Kidney tubule cell (primary cell): ENCODE measurements at regions not wholly inside any gene's neighbourhood (a gene's known extent, or its start where the extent isn't known, plus 50 kb on each side); places are given as distances from the start of the nearest gene placed in this dataset.
"Not testable (repeated sequence)": the region's sequence is repeated elsewhere in the genome, so short reads cannot be mapped to it uniquely, and the experiment has no call there.

Source experiments
- DNase-seq: peaks from one replicate; pipeline ENCODE4 v3.0.0-alpha.2; 2018; ENCODE audit warnings: low spot score

- DNase-seq = no peak
These were observed 93.7 kb upstream of the SRSF6 start for GRCh38 chr20:43364001-43364400.

- DNase-seq = no peak
These were observed 94.2 kb upstream of the SRSF6 start for GRCh38 chr20:43363506-43363905.

- DNase-seq = no peak
These were observed 96.2 kb upstream of the SRSF6 start for GRCh38 chr20:43361526-43361925.

GRCh38 chr20:43360016-43360415 is 97.7 kb upstream of the SRSF6 start:
- DNase-seq = no peak

GRCh38 chr20:43358811-43359210 is 98.9 kb upstream of the SRSF6 start:
- no peak for DNase-seq

GRCh38 chr20:43357352-43357751 is 100.3 kb upstream of the SRSF6 start:
- no peak for DNase-seq

GRCh38 chr20:43355610-43356009 is 102.1 kb upstream of the SRSF6 start:
- DNase-seq = no peak

- no peak for DNase-seq
These were observed 104.7 kb upstream of the SRSF6 start for GRCh38 chr20:43352996-43353395.

GRCh38 chr20:43350694-43351093 is 107.0 kb upstream of the SRSF6 start:
- DNase-seq = not testable (repeated sequence)

GRCh38 chr20:43349841-43350240 is 107.9 kb upstream of the SRSF6 start:
- no peak for DNase-seq

GRCh38 chr20:43347839-43348238 is 109.9 kb upstream of the SRSF6 start:
- DNase-seq = not testable (repeated sequence)

- DNase-seq = no peak
These were observed 112.0 kb upstream of the SRSF6 start for GRCh38 chr20:43345676-43346075.

GRCh38 chr20:43341511-43341910 is 116.2 kb upstream of the SRSF6 start:
- no peak for DNase-seq

GRCh38 chr20:43337036-43337435 is 120.7 kb upstream of the SRSF6 start:
- DNase-seq = no peak

- no peak for DNase-seq
These were observed 123.6 kb upstream of the SRSF6 start for GRCh38 chr20:43334080-43334479.

GRCh38 chr20:43331906-43332305 is 125.8 kb upstream of the SRSF6 start:
- DNase-seq = no peak

- no peak for DNase-seq
These were observed 129.0 kb upstream of the SRSF6 start for GRCh38 chr20:43328697-43329096.

- DNase-seq = not testable (repeated sequence)
These were observed 130.5 kb upstream of the SRSF6 start for GRCh38 chr20:43327234-43327633.

GRCh38 chr20:43325926-43326325 is 131.8 kb upstream of the SRSF6 start:
- no peak for DNase-seq

GRCh38 chr20:43323592-43323991 is 133.9 kb upstream of the PTPRT start:
- no peak for DNase-seq

- peak; percentile 18 for DNase-seq
These were observed 133.1 kb upstream of the PTPRT start for GRCh38 chr20:43322851-43323250.

GRCh38 chr20:43320536-43320935 is 130.8 kb upstream of the PTPRT start:
- no peak for DNase-seq

- no peak for DNase-seq
These were observed 129.1 kb upstream of the PTPRT start for GRCh38 chr20:43318755-43319297.

- DNase-seq = no peak
These were observed 126.6 kb upstream of the PTPRT start for GRCh38 chr20:43316271-43316670.

GRCh38 chr20:43309266-43309665 is 119.6 kb upstream of the PTPRT start:
- DNase-seq = no peak
